ENCODE measurements at regions not wholly inside any gene's neighbourhood (a gene's known extent, or its start where the extent isn't known, plus 50 kb on each side); places are given as distances from the start of the nearest gene placed in this dataset.

- TF ChIP-seq, protein P1, sequence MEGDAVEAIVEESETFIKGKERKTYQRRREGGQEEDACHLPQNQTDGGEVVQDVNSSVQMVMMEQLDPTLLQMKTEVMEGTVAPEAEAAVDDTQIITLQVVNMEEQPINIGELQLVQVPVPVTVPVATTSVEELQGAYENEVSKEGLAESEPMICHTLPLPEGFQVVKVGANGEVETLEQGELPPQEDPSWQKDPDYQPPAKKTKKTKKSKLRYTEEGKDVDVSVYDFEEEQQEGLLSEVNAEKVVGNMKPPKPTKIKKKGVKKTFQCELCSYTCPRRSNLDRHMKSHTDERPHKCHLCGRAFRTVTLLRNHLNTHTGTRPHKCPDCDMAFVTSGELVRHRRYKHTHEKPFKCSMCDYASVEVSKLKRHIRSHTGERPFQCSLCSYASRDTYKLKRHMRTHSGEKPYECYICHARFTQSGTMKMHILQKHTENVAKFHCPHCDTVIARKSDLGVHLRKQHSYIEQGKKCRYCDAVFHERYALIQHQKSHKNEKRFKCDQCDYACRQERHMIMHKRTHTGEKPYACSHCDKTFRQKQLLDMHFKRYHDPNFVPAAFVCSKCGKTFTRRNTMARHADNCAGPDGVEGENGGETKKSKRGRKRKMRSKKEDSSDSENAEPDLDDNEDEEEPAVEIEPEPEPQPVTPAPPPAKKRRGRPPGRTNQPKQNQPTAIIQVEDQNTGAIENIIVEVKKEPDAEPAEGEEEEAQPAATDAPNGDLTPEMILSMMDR (conservative IDR thresholded peaks at IDR 0.05; ENCODE audit: low read depth, low read length) = no peak
- no peak for TF ChIP-seq EZH2 (IDR thresholded peaks at IDR 0.05; ENCODE audit: borderline replicate concordance, low read depth, low read length, poor library complexity, severe bottlenecking)
These were observed 225.6 kb upstream of the PBX1 start for GRCh38 chr1:164333387-164333786.
